ENCODE measurements at regions not wholly inside any gene's neighbourhood (a gene's known extent, or its start where the extent isn't known, plus 50 kb on each side); places are given as distances from the start of the nearest gene placed in this dataset.

- no peak for TF ChIP-seq POLR2A (IDR thresholded peaks at IDR 0.05)
- TF ChIP-seq CTCF (IDR thresholded peaks at IDR 0.05), result no peak
- TF ChIP-seq EP300 (IDR thresholded peaks at IDR 0.05), result no peak
Observed at GRCh38 chr1:226808501-226808900, 61.9 kb upstream of the PSEN2 start.
